ENCODE measurements at regions not wholly inside any gene's neighbourhood (a gene's known extent, or its start where the extent isn't known, plus 50 kb on each side); places are given as distances from the start of the nearest gene placed in this dataset.

DNA sequence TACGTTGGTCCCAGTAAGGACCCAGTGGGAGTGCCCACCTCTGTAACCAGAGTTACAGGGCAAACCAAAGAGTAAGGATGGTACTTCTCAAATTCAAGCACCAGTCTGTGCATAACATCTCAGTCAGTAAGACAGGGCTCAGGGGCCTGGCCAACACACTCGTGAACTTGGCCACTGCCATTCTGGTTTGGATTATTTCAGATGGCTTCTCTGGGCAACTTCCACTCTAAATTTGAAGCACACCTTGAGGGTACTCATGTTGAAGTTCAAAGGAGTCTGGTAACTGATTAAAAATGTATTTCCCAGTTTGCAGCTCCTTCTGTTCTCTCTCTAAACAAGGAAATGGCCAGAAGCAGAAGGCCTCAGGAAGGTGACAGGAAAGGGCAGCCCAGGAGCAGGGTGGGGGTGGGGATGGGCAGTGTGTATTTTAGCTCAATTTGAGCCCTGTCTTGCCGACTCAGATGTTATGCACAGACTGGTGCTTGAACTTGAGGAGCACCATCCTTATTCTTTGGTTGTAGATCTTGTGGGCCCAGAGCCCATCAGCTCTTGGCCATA, 107.3 kb upstream of the GLI3 start:
- no peaks in the 10 kb centered on the region for H3K4me1 ChIP-seq (ENCODE audit: low read depth)
- no peak for DNase-seq
- no peaks in the 10 kb centered on the region for H3K36me3 ChIP-seq (ENCODE audit: low read depth)
- TF ChIP-seq, protein P1, sequence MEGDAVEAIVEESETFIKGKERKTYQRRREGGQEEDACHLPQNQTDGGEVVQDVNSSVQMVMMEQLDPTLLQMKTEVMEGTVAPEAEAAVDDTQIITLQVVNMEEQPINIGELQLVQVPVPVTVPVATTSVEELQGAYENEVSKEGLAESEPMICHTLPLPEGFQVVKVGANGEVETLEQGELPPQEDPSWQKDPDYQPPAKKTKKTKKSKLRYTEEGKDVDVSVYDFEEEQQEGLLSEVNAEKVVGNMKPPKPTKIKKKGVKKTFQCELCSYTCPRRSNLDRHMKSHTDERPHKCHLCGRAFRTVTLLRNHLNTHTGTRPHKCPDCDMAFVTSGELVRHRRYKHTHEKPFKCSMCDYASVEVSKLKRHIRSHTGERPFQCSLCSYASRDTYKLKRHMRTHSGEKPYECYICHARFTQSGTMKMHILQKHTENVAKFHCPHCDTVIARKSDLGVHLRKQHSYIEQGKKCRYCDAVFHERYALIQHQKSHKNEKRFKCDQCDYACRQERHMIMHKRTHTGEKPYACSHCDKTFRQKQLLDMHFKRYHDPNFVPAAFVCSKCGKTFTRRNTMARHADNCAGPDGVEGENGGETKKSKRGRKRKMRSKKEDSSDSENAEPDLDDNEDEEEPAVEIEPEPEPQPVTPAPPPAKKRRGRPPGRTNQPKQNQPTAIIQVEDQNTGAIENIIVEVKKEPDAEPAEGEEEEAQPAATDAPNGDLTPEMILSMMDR (IDR thresholded peaks at IDR 0.05), result no peak
- no peaks in the 10 kb centered on the region for H3K9me3 ChIP-seq
- no peak overlapping the region for H3K4me3 ChIP-seq
- intact Hi-C loops (cut with DNase I, micrococcal nuclease), result no loop called here
- no peak for ATAC-seq

DNA sequence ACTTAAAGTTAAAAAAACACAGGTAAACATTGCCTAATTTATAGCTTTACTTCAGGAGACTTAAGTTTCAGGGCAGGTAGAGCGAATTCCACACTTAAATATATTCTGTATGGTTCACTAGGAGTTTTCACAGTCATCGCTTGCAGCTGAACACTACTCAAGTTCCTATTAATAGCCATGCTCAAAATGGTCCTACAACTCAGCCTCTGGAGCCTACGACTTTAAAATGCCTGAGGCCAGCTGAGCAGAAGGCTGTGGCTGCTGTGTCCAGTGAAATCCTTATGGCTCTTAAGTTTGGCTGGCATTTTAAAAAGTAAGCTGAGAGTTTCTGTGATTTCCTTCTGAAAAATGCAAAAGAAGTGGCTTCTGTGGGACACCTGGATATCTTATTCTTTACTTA, 105.4 kb upstream of the GLI3 start:
- no peak overlapping the region for H3K4me3 ChIP-seq
- intact Hi-C loops (cut with DNase I, micrococcal nuclease), result no loop called here
- TF ChIP-seq, protein P1 (IDR thresholded peaks at IDR 0.05), result no peak

DNA sequence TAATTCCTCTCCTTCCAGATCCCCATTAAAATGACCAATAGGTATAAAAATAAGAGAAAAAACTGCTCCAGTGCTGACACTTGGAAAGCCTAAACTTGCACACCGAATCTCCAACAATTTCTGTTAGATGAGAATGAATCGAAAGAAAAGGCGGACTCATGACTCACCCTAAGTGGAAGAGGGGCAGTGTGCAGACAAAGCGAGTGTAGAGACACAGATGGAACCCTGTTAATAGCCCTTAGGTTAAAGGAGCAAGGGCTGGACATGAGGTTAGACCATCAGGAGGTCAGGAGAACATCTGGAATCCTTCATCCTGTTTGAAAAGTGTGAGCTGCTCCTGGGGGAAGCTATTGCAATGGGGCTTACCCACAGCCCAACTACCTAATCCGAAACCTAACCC, 103.4 kb upstream of the GLI3 start:
- no peak for ATAC-seq
- DNase-seq, result no peak
- H3K4me1 ChIP-seq (ENCODE audit: low read depth), result no peaks in the 10 kb centered on the region
- H3K36me3 ChIP-seq (ENCODE audit: low read depth), result no peaks in the 10 kb centered on the region
- intact Hi-C loops (cut with DNase I, micrococcal nuclease), result no loop called here
- H3K9me3 ChIP-seq, result no peaks in the 10 kb centered on the region
- no peak overlapping the region for H3K4me3 ChIP-seq
- TF ChIP-seq, protein P1 (IDR thresholded peaks at IDR 0.05), result no peak

More for the DNA sequence above, 105.4 kb upstream of the GLI3 start:
- ATAC-seq, result no peak
- Histone ChIP-seq H3K9me3 (no peaks in the 10 kb centered on the region), H3K4me1 (ENCODE audit: low read depth) (no peaks in the 10 kb centered on the region), H3K36me3 (ENCODE audit: low read depth) (no peaks in the 10 kb centered on the region)
- DNase-seq, result no peak

DNA sequence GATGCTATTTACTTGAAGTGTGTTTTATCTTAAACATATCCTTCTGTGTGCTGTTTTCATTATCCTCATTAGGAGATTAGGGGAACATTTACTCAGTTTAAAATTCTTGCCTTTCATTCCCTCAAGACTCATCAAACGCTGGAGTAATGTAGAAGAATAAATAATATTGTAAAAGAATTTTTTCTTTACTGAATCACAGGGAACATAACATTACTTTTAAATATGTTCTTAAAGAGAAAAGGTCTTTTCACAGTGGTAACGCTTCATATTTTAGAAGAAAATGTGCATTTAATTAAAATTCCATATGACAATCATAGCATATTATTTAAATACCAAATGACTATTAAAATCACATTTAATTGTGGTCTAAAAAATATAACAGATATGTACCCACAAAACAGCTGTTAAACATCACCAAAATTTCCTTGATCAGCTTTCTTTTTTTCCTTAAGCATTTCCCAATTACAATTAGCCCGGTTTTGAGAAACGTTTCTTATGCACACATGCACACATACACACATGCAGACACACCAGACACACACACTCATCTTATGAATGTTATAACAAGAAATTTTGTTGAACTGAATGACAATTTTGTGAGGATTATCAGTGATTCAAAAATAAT, 102.0 kb upstream of the GLI3 start:
- H3K4me3 ChIP-seq, result no peak overlapping the region
- no peaks in the 10 kb centered on the region for H3K9me3 ChIP-seq
- TF ChIP-seq, protein P1 (IDR thresholded peaks at IDR 0.05), result no peak
- DNase-seq (no peak), ATAC-seq (no peak)
- intact Hi-C loops (cut with DNase I, micrococcal nuclease), result no loop called here
- no peaks in the 10 kb centered on the region for H3K4me1 ChIP-seq (ENCODE audit: low read depth)
- no peaks in the 10 kb centered on the region for H3K36me3 ChIP-seq (ENCODE audit: low read depth)

DNA sequence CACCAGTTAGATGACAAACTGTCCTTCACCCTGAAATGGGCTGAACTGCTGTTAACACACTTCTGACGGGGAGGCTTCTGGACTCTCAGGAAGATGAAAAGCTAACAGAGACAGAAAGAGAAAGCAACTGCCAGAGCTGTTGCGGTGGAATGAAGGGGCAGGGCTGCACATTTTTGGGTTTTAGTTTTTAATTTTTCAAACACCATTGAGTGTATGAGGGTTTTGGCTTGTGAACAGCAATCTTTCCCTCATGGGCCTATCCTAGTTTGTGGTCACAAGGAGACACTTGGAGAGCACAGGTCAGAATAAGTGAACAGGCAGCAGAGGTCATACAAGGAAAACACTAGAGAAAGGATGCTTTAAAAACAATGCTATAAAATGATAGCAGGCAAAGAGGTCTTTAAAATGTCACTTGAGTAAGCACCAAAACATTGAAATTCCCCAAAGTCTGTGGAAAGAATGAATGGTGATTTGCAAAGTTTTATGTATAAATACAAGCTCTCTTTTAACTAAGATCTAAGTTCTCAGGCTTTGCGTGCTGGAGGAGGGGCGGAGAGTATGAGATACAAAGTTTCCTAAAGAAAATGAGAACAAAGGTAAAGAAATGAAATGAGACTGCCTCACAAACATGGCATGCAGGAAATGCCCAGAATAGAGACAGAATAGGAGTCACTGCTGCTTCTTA, 101.4 kb upstream of the GLI3 start:
- no peak for ATAC-seq
- intact Hi-C loops (cut with DNase I, micrococcal nuclease), result no loop called here
- no peak for DNase-seq
- H3K4me3 ChIP-seq, result no peak overlapping the region
- H3K9me3 ChIP-seq, result no peaks in the 10 kb centered on the region
- no peaks in the 10 kb centered on the region for H3K4me1 ChIP-seq (ENCODE audit: low read depth)
- TF ChIP-seq, protein P1 (IDR thresholded peaks at IDR 0.05), result no peak
- H3K36me3 ChIP-seq (ENCODE audit: low read depth), result no peaks in the 10 kb centered on the region

All from mucosa of descending colon (tissue), 3 donors.